C4-2B (cell line): ENCODE measurements at regions not wholly inside any gene's neighbourhood (a gene's known extent, or its start where the extent isn't known, plus 50 kb on each side); places are given as distances from the start of the nearest gene placed in this dataset.

Source experiments
- H3K27ac ChIP-seq: fragments of 450-650 bp; 2 replicates; pipeline ENCODE4 v1.5.1; 2017
- CTCF ChIP-seq: fragments of 450-650 bp; conservative IDR thresholded peaks from 2 replicates; pipeline ENCODE4 v1.5.1; 2017; ENCODE audit warnings: mild to moderate bottlenecking
- ZFX ChIP-seq: fragments of 450-650 bp; IDR thresholded peaks from 2 replicates; pipeline ENCODE4 v1.6.1; 2017

GRCh38 chr20:11302436-11302835 lies 615.3 kb upstream of the BTBD3 start:
- H3K27ac ChIP-seq: no peak overlapping the region
- no peak for TF ChIP-seq ZFX
- TF ChIP-seq CTCF: no peak

- TF ChIP-seq CTCF (no peak), ZFX (no peak)
These were observed 612.9 kb upstream of the BTBD3 start for GRCh38 chr20:11304795-11305194.

GRCh38 chr20:11305406-11305805 lies 612.3 kb upstream of the BTBD3 start:
- no peak overlapping the region for H3K27ac ChIP-seq
- TF ChIP-seq CTCF (no peak), ZFX (no peak)

More at GRCh38 chr20:11304795-11305194, 612.9 kb upstream of the BTBD3 start:
- no peak overlapping the region for H3K27ac ChIP-seq

- H3K27ac ChIP-seq: no peak overlapping the region
- TF ChIP-seq CTCF (no peak), ZFX (no peak)
These were observed 606.0 kb upstream of the BTBD3 start for GRCh38 chr20:11311659-11312224.

- TF ChIP-seq CTCF (no peak), ZFX (no peak)
- no peak overlapping the region for H3K27ac ChIP-seq
These were observed 602.2 kb upstream of the BTBD3 start for GRCh38 chr20:11315525-11315924.

- TF ChIP-seq ZFX: no peak
- TF ChIP-seq CTCF: no peak
- H3K27ac ChIP-seq: no peak overlapping the region
These were observed 601.4 kb upstream of the BTBD3 start for GRCh38 chr20:11316244-11316643.

- H3K27ac ChIP-seq: no peak overlapping the region
- TF ChIP-seq ZFX: no peak
- TF ChIP-seq CTCF: no peak
These were observed 597.7 kb upstream of the BTBD3 start for GRCh38 chr20:11320033-11320432.
